K562 (cell line): ENCODE measurements at regions not wholly inside any gene's neighbourhood (a gene's known extent, or its start where the extent isn't known, plus 50 kb on each side); places are given as distances from the start of the nearest gene placed in this dataset.

Source experiments
- ATAC-seq: fragments of 200-7000 bp; cut with Tn5 transposase; 3 replicates; pipeline ENCODE4 v1.9.1; 2020; ENCODE audit warnings: moderate library complexity
- BruUV-seq: library from RNA; stranded (reverse); fragments of 400-500 nt; replicated peaks from 2 replicates; lab custom pipeline; 2021; lab: Mats Ljungman, UMichigan
- CTCF ChIA-PET: fragments of 300-600 bp; formaldehyde crosslinking; extraction: SDS; loops from one replicate; lab custom pipeline; 2021; ENCODE audit warnings: low intra/inter-chr PET ratio; lab: Yijun Ruan, JAX
- POLR2A ChIA-PET: fragments of 300-600, 350-650 bp; sonication (Branson Sonifier 250); formaldehyde crosslinking; extraction: SDS; loops from one replicate; lab custom pipeline; 2021; ENCODE audit warnings: antibody characterized with exemption, inconsistent platforms; lab: Yijun Ruan, JAX
- DNase-seq, 4 experiments: peaks; one replicate each; pipeline versions ENCODE4 v3.0.0 to v3.0.0-alpha.2; 2011 to 2018; ENCODE audit warnings: low spot score in 3 of 4, mixed read lengths in 3 of 4; ENCODE audit errors: extremely low read depth in 1 of 4
- FAIRE-seq: peaks from 2 replicates; lab custom pipeline; 2011; peaks lifted over from hg19 to GRCh38; lab: Jason Lieb, UNC
- H2AFZ ChIP-seq: 2 replicates; pipeline ENCODE4 v1.6.0; 2011; ENCODE audit warnings: low read depth, low read length, control low read depth, inconsistent platforms
- H3K27ac ChIP-seq: fragments of 200-600 bp; 3 replicates; pipeline ENCODE4 v1.8.0; 2011; ENCODE audit warnings: low read depth, mild to moderate bottlenecking, control low read depth, inconsistent platforms, low read length, moderate library complexity, mixed read lengths; ENCODE audit errors: extremely low read depth
- H3K27me3 ChIP-seq, 2 experiments: fragments of 300-600 bp in 1 of 2; 2 replicates in 1 of 2; 3 replicates in 1 of 2; pipeline versions ENCODE4 v1.6.0 to v1.8.0; 2011; ENCODE audit warnings: inconsistent platforms in 2 of 2, low read length in 2 of 2, mild to moderate bottlenecking in 1 of 2, mixed read lengths in 1 of 2, moderate library complexity in 1 of 2; ENCODE audit not compliant: control insufficient read depth in 2 of 2, insufficient read depth in 2 of 2
- H3K36me3 ChIP-seq: fragments of 300-600 bp; 3 replicates; pipeline ENCODE4 v1.8.0; 2011; ENCODE audit warnings: mild to moderate bottlenecking, low read length, inconsistent platforms; ENCODE audit not compliant: control insufficient read depth, insufficient read depth
- H3K4me1 ChIP-seq, 2 experiments: fragments of 200-600 bp in 1 of 2; replicated peaks in 1 of 2; 2 replicates in 1 of 2; 3 replicates in 1 of 2; pipeline versions ENCODE4 v1.5.1 to v1.8.0; 2011; ENCODE audit warnings: inconsistent platforms in 2 of 2, low read length in 2 of 2, mild to moderate bottlenecking in 1 of 2, mixed read lengths in 1 of 2, moderate library complexity in 1 of 2; ENCODE audit not compliant: control insufficient read depth in 2 of 2, insufficient read depth in 2 of 2
- H3K4me2 ChIP-seq: 2 replicates; pipeline ENCODE4 v1.6.1; 2011; ENCODE audit warnings: low read length, control low read depth, inconsistent platforms, mixed read lengths; ENCODE audit not compliant: insufficient read depth
- H3K4me3 ChIP-seq: fragments of 200-600 bp; sonication (generic), shearing (Covaris generic); 2 replicates; pipeline ENCODE4 v1.5.1; 2016; ENCODE audit warnings: control low read depth, inconsistent platforms
- H3K79me2 ChIP-seq: fragments of 200-600 bp; 3 replicates; pipeline ENCODE4 v1.8.0; 2011; ENCODE audit warnings: low read length, inconsistent platforms; ENCODE audit not compliant: control insufficient read depth, insufficient read depth
- H3K9ac ChIP-seq, 2 experiments: 2 replicates each; pipeline versions ENCODE4 v1.6.0 to v1.6.1; 2011; ENCODE audit warnings: low read depth in 2 of 2, low read length in 2 of 2, control low read depth in 1 of 2, inconsistent platforms in 1 of 2, mild to moderate bottlenecking in 1 of 2, mixed read lengths in 1 of 2; ENCODE audit not compliant: insufficient read depth in 1 of 2
- H3K9me1 ChIP-seq: one replicate; pipeline ENCODE4 v1.6.0; 2011; ENCODE audit warnings: inconsistent platforms, mild to moderate bottlenecking, low read length, moderate library complexity; ENCODE audit not compliant: control insufficient read depth, insufficient read depth
- H3K9me3 ChIP-seq: replicated peaks from 2 replicates; pipeline ENCODE4 v1.5.1; 2011; ENCODE audit warnings: low read depth, low read length, inconsistent platforms; ENCODE audit not compliant: control insufficient read depth, insufficient read depth
- H4K20me1 ChIP-seq: replicated peaks from 2 replicates; pipeline ENCODE4 v1.6.1; 2011; ENCODE audit warnings: low read length, inconsistent platforms, mixed read lengths; ENCODE audit not compliant: control insufficient read depth, insufficient read depth
- ASH1L ChIP-seq: fragments of 450-650 bp; IDR thresholded peaks from 2 replicates; pipeline ENCODE4 v1.6.1; 2018; ENCODE audit warnings: borderline replicate concordance, mild to moderate bottlenecking, low read depth; ENCODE audit not compliant: partially characterized antibody
- BRCA1 ChIP-seq, 2 experiments: fragments of 450-650 bp in 1 of 2; sonication (generic) in 1 of 2; formaldehyde crosslinking in 1 of 2; IDR thresholded peaks; 2 replicates each; pipeline versions ENCODE4 v1.5.0 to v1.6.1; 2017 to 2020; ENCODE audit warnings: mild to moderate bottlenecking in 1 of 2, missing genetic modification reagents in 1 of 2
- BRD4 ChIP-seq: fragments of 200-600 bp; sonication (generic); IDR thresholded peaks from 2 replicates; pipeline ENCODE4 v1.6.1; 2017; ENCODE audit warnings: inconsistent platforms
- CEBPB ChIP-seq: fragments of 450-650 bp; IDR thresholded peaks from 2 replicates; pipeline ENCODE4 v1.6.1; 2016; ENCODE audit warnings: missing genetic modification characterization, missing compliant biosample characterization
- ELF1 ChIP-seq: fragments of 200-800 bp; sonication (Bioruptor generic); IDR thresholded peaks from 2 replicates; pipeline ENCODE4 v1.6.1; 2016; ENCODE audit warnings: missing genetic modification characterization, missing compliant biosample characterization
- KAT7 ChIP-seq: sonication (generic); formaldehyde crosslinking; IDR thresholded peaks from 2 replicates; pipeline ENCODE4 v1.8.0; 2022; ENCODE audit warnings: missing genetic modification reagents, mild to moderate bottlenecking, borderline replicate concordance
- NELFE ChIP-seq: IDR thresholded peaks from 2 replicates; pipeline ENCODE4 v1.6.1; 2011; ENCODE audit warnings: mild to moderate bottlenecking; ENCODE audit not compliant: insufficient read depth, insufficient read length
- SMARCA5 ChIP-seq: fragments of 450-650 bp; IDR thresholded peaks from 2 replicates; pipeline ENCODE4 v1.6.1; 2016
- SRF ChIP-seq, 2 experiments: fragments of 250-450, 450-650 bp in 1 of 2; sonication (Bioruptor Pico) in 1 of 2; sonication (generic) in 1 of 2; formaldehyde crosslinking; IDR thresholded peaks; 2 replicates each; pipeline versions ENCODE4 v1.5.0 to v1.5.1; 2020 to 2022; ENCODE audit warnings: mild to moderate bottlenecking in 1 of 2, missing genetic modification reagents in 1 of 2
- ZNF23 ChIP-seq: fragments of 250-450 bp; sonication (Bioruptor Pico); IDR thresholded peaks from 2 replicates; pipeline ENCODE4 v1.4.0; 2020; ENCODE audit warnings: mild to moderate bottlenecking
- ZNF232 ChIP-seq: sonication (generic); formaldehyde crosslinking; IDR thresholded peaks from 2 replicates; pipeline ENCODE4 v1.8.0; 2022; ENCODE audit warnings: mild to moderate bottlenecking, missing genetic modification reagents
- ZNF785 ChIP-seq: fragments of 250-450 bp; sonication (Bioruptor Pico); IDR thresholded peaks from 2 replicates; pipeline ENCODE4 v1.4.0; 2020; ENCODE audit warnings: mild to moderate bottlenecking
- WGBS: fragments of 100-300 bp; shearing (Covaris generic); methylation state at CpG from one replicate; pipeline ENCODE4 v1.1.6; 2016; ENCODE audit warnings: low coverage, mixed read lengths; ENCODE audit not compliant: insufficient coverage; ENCODE audit errors: missing lambda C conversion rate; 5-methylcytosine and 5-hydroxymethylcytosine counted together
- in situ Hi-C: fragments of 300-500 bp; cut with MboI; formaldehyde crosslinking; loops from 4 replicates; pipeline ENCODE4 v1.15.0; 2018; ENCODE audit warnings: inconsistent platforms, mixed read lengths
- intact Hi-C: fragments of 100-400 bp; cut with micrococcal nuclease; formaldehyde crosslinking; loops from 2 replicates; pipeline ENCODE4 v1.14.2; 2022
- TF ChIP-seq, protein P1 (sequence below): sonication (generic); formaldehyde crosslinking; IDR thresholded peaks from 2 replicates; pipeline ENCODE4 v1.8.0; 2022; ENCODE audit warnings: mild to moderate bottlenecking, low read depth, missing genetic modification reagents

DNA sequence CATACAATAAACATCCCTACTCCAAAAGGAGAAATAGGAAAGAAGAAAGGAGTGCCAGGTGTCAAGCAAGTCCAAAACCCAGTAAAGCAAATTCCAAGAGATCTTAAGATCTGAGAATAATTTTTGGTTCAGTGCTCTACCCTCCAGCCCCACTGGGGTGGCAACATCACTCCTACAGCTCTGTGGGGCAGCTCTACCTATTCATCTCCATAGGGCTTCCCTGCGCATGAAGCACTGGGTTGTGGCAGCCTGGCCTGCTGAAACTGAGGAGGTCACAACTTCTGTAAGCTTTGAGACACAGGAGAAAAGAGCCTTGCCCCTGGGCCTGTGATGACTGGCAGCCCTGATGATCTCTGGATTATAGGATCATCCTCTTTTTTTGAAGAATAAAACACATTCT, 378.2 kb upstream of the SOX14 start:
- POLR2A ChIA-PET = no interaction called here

DNA sequence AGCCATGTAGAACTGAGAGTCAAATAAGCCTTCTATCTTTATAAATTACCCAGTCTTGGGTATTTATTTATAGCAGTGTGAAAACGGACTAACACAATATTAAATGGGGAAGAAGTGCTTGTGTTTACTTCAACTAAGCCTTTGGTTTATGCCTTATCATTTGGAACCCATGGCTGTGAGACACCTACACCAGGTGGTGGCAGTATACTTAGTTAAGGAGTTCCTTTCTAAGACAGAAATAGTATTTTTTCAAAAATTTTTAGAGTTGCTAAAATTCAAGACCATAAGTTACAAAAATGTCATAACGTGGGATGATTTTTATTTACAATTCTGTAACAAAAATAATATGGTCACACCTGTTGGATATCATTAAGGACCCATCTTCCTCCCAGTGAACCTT, 354.5 kb upstream of the SOX14 start:
- TF ChIP-seq CEBPB (tag) (no peak), KAT7 (CRISPR knock-in tag) (no peak), ELF1 (tag) (no peak), BRCA1 (IDR thresholded peaks at IDR 0.05) (no peak), BRCA1 (CRISPR knock-in tag; IDR thresholded peaks at IDR 0.05) (no peak), ZNF232 (CRISPR knock-in tag) (no peak)
- TF ChIP-seq, protein P1, sequence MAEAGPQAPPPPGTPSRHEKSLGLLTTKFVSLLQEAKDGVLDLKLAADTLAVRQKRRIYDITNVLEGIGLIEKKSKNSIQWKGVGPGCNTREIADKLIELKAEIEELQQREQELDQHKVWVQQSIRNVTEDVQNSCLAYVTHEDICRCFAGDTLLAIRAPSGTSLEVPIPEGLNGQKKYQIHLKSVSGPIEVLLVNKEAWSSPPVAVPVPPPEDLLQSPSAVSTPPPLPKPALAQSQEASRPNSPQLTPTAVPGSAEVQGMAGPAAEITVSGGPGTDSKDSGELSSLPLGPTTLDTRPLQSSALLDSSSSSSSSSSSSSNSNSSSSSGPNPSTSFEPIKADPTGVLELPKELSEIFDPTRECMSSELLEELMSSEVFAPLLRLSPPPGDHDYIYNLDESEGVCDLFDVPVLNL = no peak
- H3K9me3 ChIP-seq = no peaks in the 10 kb centered on the region
- no peak for FAIRE-seq
- H3K4me1 ChIP-seq = no peaks in the 10 kb centered on the region
- H3K27ac ChIP-seq = no peak overlapping the region
- no peak overlapping the region for H3K9ac ChIP-seq
- intact Hi-C loops = no loop called here
- H3K4me2 ChIP-seq = no peak overlapping the region
- H3K9me1 ChIP-seq = no peaks in the 10 kb centered on the region
- no peak for DNase-seq
- in situ Hi-C loops = no loop called here
- H3K4me3 ChIP-seq = no peak overlapping the region
- H2AFZ ChIP-seq = no peak overlapping the region
- no TSS peak for BruUV-seq
- 3% methylated on average over 2 of the region's 2 CpGs for WGBS
- no peaks in the 10 kb centered on the region for H4K20me1 ChIP-seq
- H3K79me2 ChIP-seq = no peaks in the 10 kb centered on the region
- POLR2A ChIA-PET = no interaction called here
- no peaks in the 10 kb centered on the region for H3K36me3 ChIP-seq
- no peak for ATAC-seq
- CTCF ChIA-PET = no interaction called here
- H3K27me3 ChIP-seq = no peaks in the 10 kb centered on the region

More for the DNA sequence above, 378.2 kb upstream of the SOX14 start:
- ATAC-seq (no peak), FAIRE-seq (no peak), DNase-seq (no peak)
- Histone ChIP-seq H3K9me1 (no peaks in the 10 kb centered on the region), H3K9me3 (no peaks in the 10 kb centered on the region), H4K20me1 (no peaks in the 10 kb centered on the region), H3K36me3 (no peaks in the 10 kb centered on the region), H3K27me3 (no peaks in the 10 kb centered on the region), H3K4me1 (no peaks in the 10 kb centered on the region), H3K79me2 (no peaks in the 10 kb centered on the region), H3K4me3 (no peak overlapping the region), H2AFZ (no peak overlapping the region), H3K27ac (no peak overlapping the region), H3K9ac (no peak overlapping the region), H3K4me2 (no peak overlapping the region)
- no peak for TF ChIP-seq NELFE
- no peak for TF ChIP-seq ZNF785
- no peak for TF ChIP-seq SMARCA5
- TF ChIP-seq BRD4 = no peak
- no peak for TF ChIP-seq SRF (CRISPR knock-in tag; IDR thresholded peaks at IDR 0.05)
- no peak for TF ChIP-seq ZNF23
- TF ChIP-seq ASH1L = no peak
- intact Hi-C loops (no loop called here), in situ Hi-C loops (no loop called here)
- CTCF ChIA-PET = no interaction called here
- WGBS = 13% methylated on average over 1 of the region's 1 CpG
- BruUV-seq = no TSS peak
